WTC11 (cell line): ENCODE measurements at regions not wholly inside any gene's neighbourhood (a gene's known extent, or its start where the extent isn't known, plus 50 kb on each side); places are given as distances from the start of the nearest gene placed in this dataset.

Source experiments
- ATAC-seq: fragments of 200-7000 bp; cut with Tn5 transposase; 2 replicates; pipeline ENCODE4 v1.10.0; 2021; ENCODE audit warnings: mild to moderate bottlenecking, moderate library complexity
- CTCF ChIA-PET: fragments of 300-600 bp; sonication (Branson Sonifier 250); formaldehyde crosslinking; loops from one replicate; lab custom pipeline; 2021; ENCODE audit warnings: antibody characterized with exemption; lab: Charles Lee
- POLR2A ChIA-PET: fragments of 350-600 bp; sonication (Branson Sonifier 250); formaldehyde crosslinking; loops from one replicate; lab custom pipeline; 2021; ENCODE audit warnings: antibody characterized with exemption; lab: Charles Lee
- DNase-seq: peaks from one replicate; pipeline ENCODE4 v3.0.0; 2021; ENCODE audit warnings: low spot score
- H3K27ac Mint-ChIP-seq: 2 replicates; pipeline ENCODE4 v1.8.0; 2021; ENCODE audit warnings: mixed read lengths
- H3K27me3 Mint-ChIP-seq: 2 replicates; pipeline ENCODE4 v1.8.0; 2021; ENCODE audit warnings: low read depth, mild to moderate bottlenecking, moderate library complexity, mixed read lengths
- H3K36me3 Mint-ChIP-seq: 2 replicates; pipeline ENCODE4 v1.8.0; 2021; ENCODE audit warnings: mixed read lengths
- H3K4me1 Mint-ChIP-seq: 2 replicates; pipeline ENCODE4 v1.8.0; 2022; ENCODE audit warnings: mixed read lengths
- H3K4me3 Mint-ChIP-seq: 2 replicates; pipeline ENCODE4 v1.8.0; 2021; ENCODE audit warnings: mild to moderate bottlenecking, moderate library complexity, mixed read lengths
- H3K9me3 Mint-ChIP-seq: 2 replicates; pipeline ENCODE4 v1.8.0; 2021; ENCODE audit warnings: mixed read lengths
- AR ChIP-seq: fragments of 250-450 bp; sonication (Bioruptor Pico); IDR thresholded peaks from 2 replicates; pipeline ENCODE4 v1.9.0; 2021; ENCODE audit warnings: mild to moderate bottlenecking
- ATF1 ChIP-seq: sonication (generic); formaldehyde crosslinking; IDR thresholded peaks from 2 replicates; pipeline ENCODE4 v1.8.1; 2023; ENCODE audit warnings: mild to moderate bottlenecking, moderate library complexity, missing genetic modification reagents
- ATF2 ChIP-seq: sonication (generic); formaldehyde crosslinking; IDR thresholded peaks from 2 replicates; pipeline ENCODE4 v1.8.1; 2022; ENCODE audit warnings: low read depth, missing genetic modification reagents, borderline replicate concordance
- CDX4 ChIP-seq: fragments of 250-450 bp; sonication (Bioruptor Pico); IDR thresholded peaks from 2 replicates; pipeline ENCODE4 v1.9.0; 2021; ENCODE audit warnings: moderate library complexity, mild to moderate bottlenecking, inconsistent platforms, borderline replicate concordance
- CREM ChIP-seq: sonication (generic); formaldehyde crosslinking; IDR thresholded peaks from 2 replicates; pipeline ENCODE4 v1.8.1; 2022; ENCODE audit warnings: mild to moderate bottlenecking, missing genetic modification reagents, moderate library complexity
- E2F5 ChIP-seq: sonication (generic); formaldehyde crosslinking; IDR thresholded peaks from 2 replicates; pipeline ENCODE4 v1.8.1; 2022; ENCODE audit warnings: mild to moderate bottlenecking, moderate library complexity, missing genetic modification reagents
- ETV6 ChIP-seq: sonication (generic); formaldehyde crosslinking; IDR thresholded peaks from 2 replicates; pipeline ENCODE4 v1.8.1; 2022; ENCODE audit warnings: mild to moderate bottlenecking, missing genetic modification reagents
- GABPB1 ChIP-seq: sonication (generic); formaldehyde crosslinking; IDR thresholded peaks from 2 replicates; pipeline ENCODE4 v1.8.1; 2023; ENCODE audit warnings: mild to moderate bottlenecking, missing genetic modification reagents
- JAZF1 ChIP-seq: fragments of 250-450 bp; sonication (Bioruptor Pico); IDR thresholded peaks from 2 replicates; pipeline ENCODE4 v1.9.0; 2021; ENCODE audit warnings: moderate library complexity, mild to moderate bottlenecking, inconsistent platforms
- MLX ChIP-seq: sonication (generic); formaldehyde crosslinking; IDR thresholded peaks from 2 replicates; pipeline ENCODE4 v1.8.1; 2023; ENCODE audit warnings: mild to moderate bottlenecking, missing genetic modification reagents, moderate library complexity
- MXD4 ChIP-seq: fragments of 250-450 bp; sonication (Bioruptor Pico); IDR thresholded peaks from 2 replicates; pipeline ENCODE4 v1.8.0; 2021; ENCODE audit warnings: mild to moderate bottlenecking, moderate library complexity, borderline replicate concordance
- NFE2L1 ChIP-seq: sonication (generic); formaldehyde crosslinking; IDR thresholded peaks from 2 replicates; pipeline ENCODE4 v1.8.1; 2023; ENCODE audit warnings: missing genetic modification reagents
- NR2C2 ChIP-seq: sonication (generic); formaldehyde crosslinking; IDR thresholded peaks from 2 replicates; pipeline ENCODE4 v1.8.0; 2022; ENCODE audit warnings: mild to moderate bottlenecking, missing genetic modification reagents
- PRDM15 ChIP-seq: sonication (generic); formaldehyde crosslinking; IDR thresholded peaks from 2 replicates; pipeline ENCODE4 v1.8.0; 2022; ENCODE audit warnings: missing genetic modification reagents
- SOX15 ChIP-seq: fragments of 250-450 bp; sonication (Bioruptor Pico); IDR thresholded peaks from 2 replicates; pipeline ENCODE4 v1.9.0; 2021; ENCODE audit warnings: mild to moderate bottlenecking
- TEAD1 ChIP-seq: sonication (generic); formaldehyde crosslinking; IDR thresholded peaks from 2 replicates; pipeline ENCODE4 v1.8.0; 2022; ENCODE audit warnings: mild to moderate bottlenecking, missing genetic modification reagents
- USF2 ChIP-seq: sonication (generic); formaldehyde crosslinking; IDR thresholded peaks from 2 replicates; pipeline ENCODE4 v1.8.1; 2023; ENCODE audit warnings: mild to moderate bottlenecking, missing genetic modification reagents, moderate library complexity
- ZBTB21 ChIP-seq: sonication (generic); formaldehyde crosslinking; IDR thresholded peaks from 2 replicates; pipeline ENCODE4 v1.8.1; 2023; ENCODE audit warnings: mild to moderate bottlenecking, missing genetic modification reagents, borderline replicate concordance
- ZNF121 ChIP-seq: sonication (generic); formaldehyde crosslinking; IDR thresholded peaks from 2 replicates; pipeline ENCODE4 v1.8.0; 2023; ENCODE audit warnings: missing genetic modification reagents
- ZNF416 ChIP-seq: fragments of 250-450 bp; sonication (Bioruptor Pico); IDR thresholded peaks from 2 replicates; pipeline ENCODE4 v1.9.0; 2021; ENCODE audit warnings: mild to moderate bottlenecking, inconsistent platforms
- ZNF671 ChIP-seq: fragments of 250-450 bp; sonication (Bioruptor Pico); IDR thresholded peaks from 2 replicates; pipeline ENCODE4 v1.8.0; 2021; ENCODE audit warnings: mild to moderate bottlenecking

- H3K4me3 Mint-ChIP-seq = no peak overlapping the region
- ATAC-seq = no peak
- H3K4me1 Mint-ChIP-seq = no peaks in the 10 kb centered on the region
- H3K27me3 Mint-ChIP-seq = peaks cover 2% of the 10 kb centered on the region
- no peak overlapping the region for H3K27ac Mint-ChIP-seq
- TF ChIP-seq GABPB1 (CRISPR knock-in tag) (no peak), CDX4 (CRISPR knock-in tag) (no peak), NFE2L1 (no peak), NR2C2 (CRISPR knock-in tag) (no peak), TEAD1 (CRISPR knock-in tag) (no peak), SOX15 (CRISPR knock-in tag) (no peak)
- TF ChIP-seq, all 79 proteins: peak for 0
- DNase-seq = no peak
- ChIA-PET POLR2A (interaction anchor here (0.6 kb wide), 1 partner anchor 11 kb away, joined by 4 read pairs; no protein-coding TSS in a partner anchor), CTCF (no interaction called here)
- no peaks in the 10 kb centered on the region for H3K36me3 Mint-ChIP-seq
- peaks cover 14% of the 10 kb centered on the region for H3K9me3 Mint-ChIP-seq
Measured at GRCh38 chr2:567496-567864, 109.7 kb downstream of the TMEM18 start.

GRCh38 chr2:566379-567313 lies 110.6 kb downstream of the TMEM18 start:
- peaks cover 6% of the 10 kb centered on the region for H3K9me3 Mint-ChIP-seq
- no peak for DNase-seq
- ChIA-PET CTCF (no interaction called here), POLR2A (no interaction called here)
- no peak overlapping the region for H3K27ac Mint-ChIP-seq
- H3K4me1 Mint-ChIP-seq = no peaks in the 10 kb centered on the region
- ATAC-seq = no peak
- H3K4me3 Mint-ChIP-seq = no peak overlapping the region
- peaks cover 2% of the 10 kb centered on the region for H3K27me3 Mint-ChIP-seq
- H3K36me3 Mint-ChIP-seq = no peaks in the 10 kb centered on the region
- TF ChIP-seq PRDM15 (CRISPR knock-in tag) = no peak
- no peak for TF ChIP-seq ZNF671 (CRISPR knock-in tag)
- no peak for TF ChIP-seq ATF2 (CRISPR knock-in tag)
- TF ChIP-seq E2F5 (CRISPR knock-in tag) = no peak
- no peak for TF ChIP-seq MXD4 (CRISPR knock-in tag)
- TF ChIP-seq USF2 (CRISPR knock-in tag) = no peak
- no peak for TF ChIP-seq NR2C2 (CRISPR knock-in tag)
- TF ChIP-seq ZNF416 (CRISPR knock-in tag) = no peak
- no peak for TF ChIP-seq CREM (CRISPR knock-in tag)
- no peak for TF ChIP-seq MLX (CRISPR knock-in tag)
- no peak for TF ChIP-seq ATF1 (CRISPR knock-in tag)
- no peak for TF ChIP-seq AR (CRISPR knock-in tag)
- TF ChIP-seq ETV6 = no peak
- no peak for TF ChIP-seq ZBTB21 (CRISPR knock-in tag)
- TF ChIP-seq JAZF1 (CRISPR knock-in tag) = no peak
- TF ChIP-seq ZNF121 (CRISPR knock-in tag) = no peak
